ENCODE measurements at regions not wholly inside any gene's neighbourhood (a gene's known extent, or its start where the extent isn't known, plus 50 kb on each side); places are given as distances from the start of the nearest gene placed in this dataset.

GRCh38 chr2:240252872-240253511, 112.5 kb upstream of the OTOS start:
- TF ChIP-seq SUZ12 (IDR thresholded peaks at IDR 0.05), result no peak
- no peak for TF ChIP-seq L3MBTL2 (conservative IDR thresholded peaks at IDR 0.05)
- TF ChIP-seq PKNOX1 (IDR thresholded peaks at IDR 0.05), result no peak
- TF ChIP-seq SP1 (IDR thresholded peaks at IDR 0.05), result no peak
- no peak for TF ChIP-seq FOXM1 (IDR thresholded peaks at IDR 0.05; ENCODE audit: borderline replicate concordance)
- no peak for TF ChIP-seq ARNT (IDR thresholded peaks at IDR 0.05)
- no peak for TF ChIP-seq ZNF384 (IDR thresholded peaks at IDR 0.05)
- no peak for TF ChIP-seq ELF4 (IDR thresholded peaks at IDR 0.05)
- TF ChIP-seq FOXA1 (IDR thresholded peaks at IDR 0.05), result no peak
- TF ChIP-seq NFRKB (IDR thresholded peaks at IDR 0.05), result no peak
- TF ChIP-seq CTBP1 (IDR thresholded peaks at IDR 0.05; ENCODE audit: borderline replicate concordance), result no peak
- no peak for TF ChIP-seq TARDBP (IDR thresholded peaks at IDR 0.05)
